Left colon (tissue), 2 donors: ENCODE measurements at regions not wholly inside any gene's neighbourhood (a gene's known extent, or its start where the extent isn't known, plus 50 kb on each side); places are given as distances from the start of the nearest gene placed in this dataset.
"Not testable (repeated sequence)": the region's sequence is repeated elsewhere in the genome, so short reads cannot be mapped to it uniquely, and the experiment has no call there.

Source experiments
- ATAC-seq: fragments of 200-7000 bp; cut with Tn5 transposase; one replicate; pipeline ENCODE4 v1.9.1; 2020; ENCODE audit warnings: mild to moderate bottlenecking, moderate library complexity
- DNase-seq, 2 donors: peaks; one replicate each; pipeline ENCODE4 v3.0.0-alpha.2; 2020
- intact Hi-C, 2 donors: fragments of 100-400 bp; cut with DNase I in 1 of 2; cut with micrococcal nuclease in 1 of 2; formaldehyde crosslinking; loops; one replicate each; pipeline versions ENCODE4 v1.11.2 to v1.14.0; 2022; cut with DNase I, micrococcal nuclease
- donor health status: DM: no; HTN: no; CAD: no.
- donor health status: DM: yes; HTN: yes; CAD: no.

DNA sequence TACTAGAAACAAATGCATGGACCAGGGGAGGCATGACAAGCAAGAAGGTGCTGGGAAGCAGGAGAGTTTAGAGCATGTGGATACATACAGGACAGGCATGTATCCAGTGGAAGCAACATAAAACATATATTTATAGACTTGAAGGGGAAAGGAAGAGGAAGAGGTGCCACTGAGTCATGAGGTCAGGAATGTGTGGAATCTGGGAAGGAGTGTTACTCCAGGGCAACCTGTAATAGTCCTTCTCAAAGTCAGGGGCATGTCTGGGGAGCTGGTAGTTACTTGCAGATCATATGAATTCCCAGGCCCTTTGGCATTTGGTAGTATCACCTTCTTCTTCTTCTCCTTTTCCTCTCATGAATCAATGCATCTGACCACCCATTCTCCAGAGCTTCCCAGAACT, 246.6 kb downstream of the XPNPEP1 start:
- DNase-seq = no peak
- no peak for ATAC-seq
- intact Hi-C loops = no loop called here

DNA sequence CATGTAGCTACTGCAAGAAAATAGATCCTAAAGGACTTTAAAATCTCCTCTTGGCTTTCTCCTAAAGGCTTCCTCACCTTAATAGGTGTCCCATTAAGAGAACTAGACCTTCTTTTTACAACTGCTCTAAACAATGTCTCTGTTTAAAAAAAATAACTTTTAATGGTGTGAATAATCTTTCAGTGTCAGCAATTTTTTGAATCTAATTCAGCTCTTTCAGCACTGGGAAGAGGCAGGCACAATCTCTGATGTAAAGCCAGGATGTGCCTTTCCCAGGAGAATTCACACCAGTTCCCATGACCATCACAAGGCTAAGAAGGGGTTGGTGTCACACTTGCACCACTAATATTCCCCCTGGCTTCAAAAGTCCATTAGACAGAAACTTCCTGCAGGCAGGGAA, 254.6 kb downstream of the XPNPEP1 start:
- intact Hi-C loops = no loop called here
- no peak for ATAC-seq
- DNase-seq = no peak

DNA sequence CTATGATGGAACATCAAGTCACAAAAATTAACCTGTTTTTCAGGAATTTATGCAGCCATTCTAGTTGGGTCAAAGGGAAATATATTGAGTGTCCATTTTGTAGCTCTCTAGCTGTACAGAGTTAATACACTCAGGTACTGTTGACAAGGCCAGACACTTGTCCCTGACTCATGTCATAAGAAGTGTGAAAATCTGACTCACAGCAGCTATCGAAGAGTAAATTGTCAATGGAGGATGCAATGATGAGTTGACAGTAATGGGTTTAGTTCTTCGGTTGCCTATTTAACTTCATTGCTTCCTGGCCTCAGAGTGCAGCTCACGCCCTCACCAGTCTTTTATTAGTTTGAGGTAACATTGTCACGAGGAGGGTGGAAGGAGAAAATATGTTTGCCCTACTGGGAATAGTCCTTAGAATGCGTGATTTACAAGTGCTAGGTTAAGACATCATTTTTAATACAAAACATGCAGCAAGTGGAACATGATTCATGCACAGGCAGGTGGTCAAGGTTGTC, 255.1 kb downstream of the XPNPEP1 start:
- no peak for DNase-seq
- intact Hi-C loops = no loop called here
- ATAC-seq = peak; percentile 34

DNA sequence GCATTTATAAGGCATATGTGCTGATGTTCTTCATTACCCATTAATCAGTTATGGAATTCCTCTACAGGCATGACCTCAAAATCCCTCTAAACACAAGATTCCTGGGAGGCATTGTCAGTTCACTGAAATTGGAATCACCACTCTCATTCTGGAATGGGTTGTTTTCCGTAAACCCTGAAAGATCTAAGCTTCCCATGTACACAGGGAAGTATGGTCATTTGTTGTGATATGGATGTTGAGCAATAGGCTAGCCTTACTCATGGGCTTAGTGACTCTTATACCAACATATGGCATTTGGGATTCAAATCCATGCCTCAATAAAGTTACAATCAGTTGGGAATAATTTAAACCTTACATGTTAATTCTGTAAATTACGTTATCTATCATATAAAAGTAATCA, 258.0 kb downstream of the XPNPEP1 start:
- no peak for ATAC-seq
- intact Hi-C loops = no loop called here
- DNase-seq = no peak

DNA sequence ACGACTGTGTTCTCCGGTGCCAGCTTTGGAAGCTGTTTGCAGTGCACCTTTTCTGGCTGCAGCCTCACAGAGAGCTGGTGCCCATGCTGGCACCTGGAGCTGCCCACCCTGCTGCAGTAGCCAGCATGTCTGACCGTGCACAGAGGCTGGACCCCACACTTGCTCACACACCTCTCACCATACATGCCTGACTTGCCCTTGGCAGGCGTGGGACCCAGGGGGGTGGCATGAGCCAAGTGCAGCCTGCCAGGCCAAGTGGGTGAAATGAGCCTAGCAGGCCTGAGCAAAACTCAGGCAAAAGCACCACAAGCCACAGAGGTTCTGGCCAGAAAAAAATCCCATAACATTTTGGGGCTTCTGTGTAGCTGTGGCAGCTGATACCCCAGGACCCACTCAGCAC, 258.8 kb downstream of the XPNPEP1 start:
- intact Hi-C loops = no loop called here
- DNase-seq = no peak
- ATAC-seq = no peak

DNA sequence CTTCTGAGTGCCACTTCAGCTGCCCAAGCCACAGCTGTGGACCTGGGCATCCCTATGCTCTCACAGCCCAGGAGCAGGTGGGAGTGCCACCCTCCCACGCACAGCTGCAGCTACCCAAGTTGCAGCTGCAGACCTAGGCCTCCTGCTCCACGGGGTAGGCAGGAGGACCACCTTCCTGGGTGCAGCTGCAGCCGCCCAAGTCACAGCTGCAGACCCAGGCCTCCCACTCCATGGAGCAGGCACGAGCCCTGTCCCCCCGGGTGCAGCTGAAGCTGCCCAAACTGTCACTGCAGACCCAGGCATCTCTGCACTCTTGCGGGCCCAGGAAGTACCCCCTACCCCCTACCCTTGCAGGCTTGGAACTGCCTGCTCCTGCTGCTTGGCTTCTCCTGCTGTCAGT, 260.2 kb downstream of the XPNPEP1 start:
- intact Hi-C loops = no loop called here
- ATAC-seq = no peak
- DNase-seq = no peak

DNA sequence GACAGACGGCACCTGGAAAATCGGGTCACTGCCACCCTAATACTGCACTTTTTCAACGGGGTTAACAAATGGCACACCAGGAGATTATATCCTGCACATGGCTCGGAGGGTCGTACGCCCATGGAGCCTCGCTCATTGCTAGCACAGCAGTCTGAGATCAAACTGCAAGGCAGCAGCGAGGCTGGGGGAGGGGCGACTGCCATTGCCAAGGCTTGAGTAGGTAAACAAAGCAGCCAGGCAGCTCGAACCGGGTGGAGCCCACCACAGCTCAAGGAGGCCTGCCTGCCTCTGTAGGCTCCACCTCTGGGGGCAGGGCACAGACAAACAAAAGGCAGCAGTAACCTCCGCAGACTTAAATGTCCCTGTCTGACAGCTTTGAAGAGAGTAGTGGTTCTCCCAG, 270.7 kb downstream of the XPNPEP1 start:
- ATAC-seq, intact Hi-C loops, DNase-seq: not testable (repeated sequence)

DNA sequence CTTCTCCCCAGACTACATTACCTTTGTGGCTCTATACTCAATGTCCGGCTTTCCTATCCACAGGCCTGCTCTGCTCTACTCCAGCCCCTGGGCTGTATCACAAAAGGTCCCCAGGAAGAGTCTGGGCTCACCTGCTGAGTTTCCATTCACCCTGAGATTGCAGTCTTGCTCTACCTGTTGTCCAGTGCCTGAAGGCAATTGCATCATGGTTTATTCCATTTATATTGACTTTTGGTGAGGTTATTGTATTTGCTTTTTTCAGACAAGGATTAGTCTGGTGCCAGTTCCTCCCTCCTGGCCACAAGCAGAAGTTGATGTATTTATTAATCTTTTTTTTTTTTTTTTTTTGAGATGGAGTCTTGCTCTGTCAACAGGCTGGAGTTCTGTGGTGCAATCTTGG, 273.1 kb downstream of the XPNPEP1 start:
- no peak for DNase-seq
- intact Hi-C loops = no loop called here
- peak; percentile 94 for ATAC-seq

DNA sequence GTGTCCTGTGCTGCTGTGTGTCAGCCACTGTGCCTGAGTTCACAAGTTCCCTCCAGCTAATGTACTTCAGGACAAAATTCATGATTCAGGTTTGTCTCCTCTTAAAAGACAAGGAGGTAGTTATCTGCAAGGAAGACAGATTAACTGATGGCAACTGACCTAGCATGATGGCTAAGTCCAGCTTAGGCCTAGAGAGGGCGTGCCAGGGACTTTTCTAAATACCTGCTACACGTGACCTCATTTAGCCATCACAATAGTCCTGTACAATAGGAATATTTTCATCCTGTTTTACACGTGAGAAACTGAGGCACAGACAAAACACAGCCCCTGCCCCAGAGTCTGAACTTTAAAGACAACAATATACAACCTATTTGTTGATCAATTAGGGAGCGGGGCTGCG, 275.7 kb downstream of the XPNPEP1 start:
- peak in 1 of 2 donors; percentile 39 for DNase-seq
- intact Hi-C loops = no loop called here
- ATAC-seq = peak; percentile 70

DNA sequence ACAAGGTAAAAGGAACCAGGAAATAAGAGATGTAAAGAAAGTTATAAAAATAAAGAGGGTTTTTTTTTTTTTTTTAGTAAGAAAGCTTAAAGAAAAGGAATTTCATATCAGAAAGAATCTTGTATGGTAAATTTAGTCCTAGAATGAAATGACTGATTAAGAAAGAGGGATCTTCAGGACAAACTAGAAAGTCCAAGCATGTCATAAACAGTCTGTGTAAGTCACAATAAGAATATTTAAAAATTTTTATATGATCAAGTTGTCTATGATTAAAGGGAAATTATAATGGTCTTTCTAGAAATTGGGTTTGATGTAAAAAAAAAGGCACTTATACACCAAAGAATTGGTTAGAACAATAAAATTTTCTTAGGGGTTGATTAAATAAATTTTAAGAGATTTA, 289.5 kb downstream of the XPNPEP1 start:
- ATAC-seq = no peak
- intact Hi-C loops = no loop called here
- DNase-seq = no peak

DNA sequence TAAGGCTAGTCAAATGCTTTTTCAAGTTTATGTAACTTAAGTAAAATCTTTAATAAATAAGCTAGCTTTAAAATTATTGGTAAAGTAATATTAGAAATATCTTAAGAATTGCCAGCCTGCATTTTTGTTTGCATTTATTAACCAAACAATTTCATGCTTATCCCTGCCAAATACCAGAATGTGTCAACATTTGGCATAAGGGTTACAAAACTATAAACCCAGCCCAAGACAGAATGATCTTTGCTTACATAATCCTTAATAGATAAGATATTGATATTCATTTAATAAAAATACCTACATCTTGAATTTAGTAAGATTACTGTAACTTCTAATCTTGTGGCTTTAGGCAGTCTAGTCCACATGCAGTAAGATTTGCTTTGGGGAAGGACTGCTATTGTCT, 290.3 kb downstream of the XPNPEP1 start:
- intact Hi-C loops, ATAC-seq, DNase-seq: not testable (repeated sequence)

DNA sequence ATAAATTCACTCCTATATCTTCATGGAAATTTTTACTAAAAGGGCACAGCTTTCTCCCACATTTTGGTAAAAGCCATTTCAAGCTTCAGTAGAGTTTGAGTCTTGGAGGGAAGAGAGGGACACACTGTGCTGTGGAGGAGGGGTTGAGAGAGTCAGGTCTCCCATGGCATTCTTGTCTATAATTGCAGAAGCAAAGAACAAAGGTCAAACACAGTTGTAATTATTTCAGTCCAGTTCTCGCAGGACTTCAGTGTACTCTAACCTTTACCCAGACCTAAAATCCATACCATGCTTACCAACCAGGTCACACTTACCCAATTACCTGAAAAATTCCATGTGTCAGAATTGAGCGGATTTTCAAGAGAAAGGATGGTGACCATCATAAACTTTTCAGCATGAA, 298.4 kb downstream of the XPNPEP1 start:
- DNase-seq (peak in 1 of 2 donors; percentile 27), ATAC-seq (peak; percentile 99)
- intact Hi-C loops = no loop called here

DNA sequence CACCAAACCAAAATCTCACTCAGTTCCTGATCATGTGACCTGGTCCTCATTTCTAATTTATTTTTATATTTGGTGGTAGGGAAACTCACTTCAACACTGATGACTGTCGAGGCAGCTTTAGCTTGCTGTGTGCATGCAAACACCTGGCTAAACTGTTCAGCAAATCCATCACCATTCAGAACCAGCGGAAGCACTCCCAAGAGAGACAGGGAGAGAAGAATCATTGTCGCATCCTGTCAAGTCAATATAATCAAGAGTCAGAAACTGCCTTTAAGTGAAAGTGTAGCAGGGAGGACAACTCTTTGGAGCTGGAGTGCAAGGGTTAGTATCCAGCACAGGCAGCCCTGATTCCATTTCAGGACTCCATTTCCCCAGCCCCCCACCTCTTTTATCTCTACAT, 300.7 kb downstream of the XPNPEP1 start:
- no peak for DNase-seq
- ATAC-seq = no peak
- intact Hi-C loops = no loop called here

DNA sequence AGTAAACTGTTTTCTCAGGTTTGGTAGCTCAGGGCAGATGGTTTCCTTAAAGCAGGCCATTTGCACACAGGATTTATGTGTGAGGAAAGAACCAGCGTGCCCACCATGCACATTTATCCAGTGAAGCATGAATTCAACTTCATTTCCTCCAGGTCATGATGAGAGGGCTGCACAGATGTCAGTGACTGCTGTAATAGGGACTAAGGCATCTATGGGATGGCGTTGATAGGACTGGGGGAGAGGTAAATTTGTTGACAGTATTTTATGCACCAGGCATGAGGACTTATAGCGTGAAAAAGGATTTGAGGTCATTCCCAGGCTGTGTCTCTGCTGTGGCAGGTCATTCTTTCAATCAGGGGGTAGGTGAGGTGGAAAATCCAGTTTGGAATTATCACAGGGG, 302.9 kb downstream of the XPNPEP1 start:
- ATAC-seq (no peak), DNase-seq (no peak)

DNA sequence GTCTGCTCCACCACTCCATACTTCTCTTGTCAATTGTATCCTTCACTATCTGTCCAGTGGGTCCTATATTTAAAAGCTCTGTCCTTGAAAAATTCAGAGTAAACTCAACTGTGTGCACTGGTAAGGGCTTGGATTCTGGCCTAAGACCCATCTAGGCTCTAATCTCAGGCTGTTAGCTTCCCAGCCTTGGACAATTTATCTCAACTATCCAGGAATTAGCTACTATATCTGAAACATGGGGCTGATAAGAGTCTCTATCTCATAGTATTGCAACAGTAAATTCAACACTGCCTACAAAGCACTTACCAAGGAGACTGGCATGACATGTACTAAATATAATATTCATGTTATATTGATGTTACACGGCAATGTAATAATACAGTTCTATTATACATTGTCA, 303.4 kb downstream of the XPNPEP1 start:
- ATAC-seq (no peak), DNase-seq (no peak)
- intact Hi-C loops = no loop called here

More for the DNA sequence above, 302.9 kb downstream of the XPNPEP1 start:
- intact Hi-C loops = no loop called here

DNA sequence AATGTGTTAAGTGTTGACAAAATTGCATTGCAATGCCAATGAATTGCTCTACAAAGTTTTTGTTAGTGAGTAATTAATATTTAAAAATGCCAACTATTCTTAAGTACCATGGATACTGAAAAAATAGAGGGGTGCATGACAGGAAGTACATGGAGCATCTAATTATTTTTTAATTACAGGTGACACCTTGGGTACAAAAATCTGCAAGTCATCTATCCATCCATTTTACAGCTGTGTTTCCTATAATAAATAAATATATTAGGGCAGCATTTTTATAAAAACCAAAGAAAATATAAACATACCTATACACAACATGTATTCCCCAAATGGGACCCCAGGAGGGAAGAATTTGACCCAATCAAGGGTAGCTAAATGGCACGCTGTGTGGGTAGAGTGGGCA, 304.6 kb downstream of the XPNPEP1 start:
- ATAC-seq = no peak
- intact Hi-C loops = no loop called here
- no peak for DNase-seq

DNA sequence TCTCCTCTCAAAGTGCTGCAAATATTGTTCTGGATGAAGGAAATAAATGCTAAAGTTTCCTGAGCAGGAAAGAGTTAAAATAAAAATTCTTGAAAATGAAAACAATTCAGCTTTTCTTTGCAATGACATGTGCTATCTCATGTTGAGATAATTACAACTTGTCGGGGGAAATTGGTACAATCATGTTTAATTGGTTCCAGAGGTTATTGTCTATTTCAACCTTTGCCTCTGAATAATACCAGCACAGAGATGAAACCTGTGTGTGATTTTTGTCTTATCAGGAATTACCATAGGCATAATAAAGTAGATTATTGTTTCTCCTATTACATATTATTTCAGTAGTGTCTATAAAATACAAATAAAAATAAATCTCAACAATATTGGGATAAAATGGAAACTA, 305.0 kb downstream of the XPNPEP1 start:
- intact Hi-C loops = no loop called here
- no peak for DNase-seq

DNA sequence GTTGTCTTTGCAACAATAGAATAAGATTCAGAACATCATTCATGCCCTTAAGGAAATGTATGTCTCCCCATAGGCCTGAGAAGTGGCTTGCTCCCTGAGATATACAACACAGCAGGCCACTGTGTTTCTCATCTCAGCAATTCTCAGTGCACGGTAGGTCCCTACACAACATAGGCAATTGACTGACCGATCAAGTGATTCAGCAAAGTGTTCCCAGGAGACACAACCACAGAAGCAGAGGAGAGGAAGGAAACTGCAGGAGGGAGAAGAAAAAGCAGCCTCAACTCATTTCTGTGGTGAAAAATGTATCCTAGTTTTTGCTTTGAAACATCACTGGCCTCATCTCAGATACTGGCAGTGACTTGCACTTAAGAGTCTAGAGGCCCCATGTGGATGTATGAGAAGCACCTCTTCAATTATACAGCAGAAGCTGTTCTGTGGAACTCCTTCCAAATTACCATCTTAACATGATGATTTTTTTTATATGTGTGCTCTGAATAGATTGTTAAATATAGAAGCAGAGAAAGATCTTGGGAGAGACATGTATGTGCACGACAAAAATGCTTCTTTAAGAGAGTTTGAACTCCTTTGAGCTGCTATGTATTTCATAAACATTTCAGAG, 306.8 kb downstream of the XPNPEP1 start:
- intact Hi-C loops = no loop called here
- ATAC-seq = no peak
- DNase-seq = no peak

More for the DNA sequence above, 305.0 kb downstream of the XPNPEP1 start:
- ATAC-seq = peak; percentile 85

DNA sequence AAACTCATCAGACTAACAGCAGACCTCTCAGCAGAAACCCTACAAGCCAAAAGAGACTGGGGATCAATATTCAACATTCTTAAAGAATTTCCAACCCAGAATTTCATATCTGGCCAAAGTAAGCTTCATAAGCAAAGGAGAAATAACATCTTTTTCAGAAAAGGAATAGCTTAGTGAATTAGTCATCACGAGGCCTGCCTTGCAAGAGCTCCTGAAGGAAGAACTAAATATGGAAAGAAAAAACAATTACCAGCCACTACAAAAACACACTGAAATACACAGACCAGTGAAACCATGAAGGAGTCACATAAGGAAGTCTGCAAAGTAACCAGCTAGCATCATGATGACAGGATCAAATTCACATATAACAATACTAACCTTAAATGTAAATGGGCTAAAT, 328.0 kb downstream of the XPNPEP1 start:
- not testable (repeated sequence) for ATAC-seq

DNA sequence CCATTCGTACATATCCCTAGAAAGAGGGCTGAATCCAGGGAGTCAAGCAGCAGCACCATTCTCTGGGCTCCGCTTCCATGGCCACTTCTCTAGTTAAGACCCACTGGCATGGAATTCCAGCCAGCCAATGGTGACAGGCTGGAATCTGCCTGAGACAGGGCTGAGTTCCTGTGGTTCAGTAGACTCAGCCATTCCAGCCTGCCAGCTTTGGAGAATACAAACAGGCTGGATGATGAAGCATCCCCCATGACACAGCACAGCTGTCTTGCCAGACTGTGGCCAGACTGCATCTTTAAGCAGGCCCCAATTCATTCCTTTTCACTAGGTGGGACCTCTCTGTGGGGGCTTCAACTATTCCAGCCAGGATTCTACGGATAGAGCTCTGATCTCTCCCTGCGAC, 329.6 kb downstream of the XPNPEP1 start:
- intact Hi-C loops = no loop called here
- ATAC-seq (no peak), DNase-seq (no peak)

More for the DNA sequence above, 328.0 kb downstream of the XPNPEP1 start:
- intact Hi-C loops, DNase-seq: not testable (repeated sequence)

DNA sequence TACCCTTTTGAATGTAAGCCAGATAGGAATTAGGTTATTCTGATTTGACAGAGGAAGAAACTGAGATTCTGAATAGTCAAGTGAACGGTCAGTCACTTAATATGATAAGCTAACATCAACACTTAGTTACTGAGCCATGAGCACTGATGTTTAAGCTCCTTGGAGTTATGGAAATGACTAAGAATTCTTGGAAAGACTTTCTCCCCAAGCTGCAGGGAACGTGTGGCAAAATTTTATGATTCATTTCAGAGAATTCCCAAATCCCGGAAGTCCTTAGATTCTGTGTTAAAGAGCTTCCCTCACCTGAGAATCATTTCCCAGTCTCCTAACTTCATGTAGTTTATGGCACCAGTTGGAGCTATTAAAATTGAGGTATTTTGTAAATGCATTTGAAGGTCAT, 330.9 kb downstream of the XPNPEP1 start:
- intact Hi-C loops = no loop called here
- ATAC-seq (no peak), DNase-seq (no peak)
